Naive thymus-derived CD8-positive, alpha-beta T cell (primary cell): ENCODE measurements at regions not wholly inside any gene's neighbourhood (a gene's known extent, or its start where the extent isn't known, plus 50 kb on each side); places are given as distances from the start of the nearest gene placed in this dataset.

Experiments used
- ATAC-seq, 2 donors: fragments of 150-1000 bp; cut with Tn5 transposase in 1 of 2; sonication (Bioruptor Pico), chemical (Tn5 transposase) in 1 of 2; 1 replicate in 1 of 2; 2 replicates in 1 of 2; pipeline ENCODE4 v1.10.0; 2021; ENCODE audit warnings: mild to moderate bottlenecking in 2 of 2, moderate library complexity in 2 of 2
- POLR2A ChIA-PET: fragments of 350-600 bp; sonication (Branson Sonifier 250); formaldehyde crosslinking; loops from one replicate; lab custom pipeline; 2021; ENCODE audit warnings: antibody characterized with exemption; lab: Charles Lee
- DNase-seq, 10 donors: peaks; one replicate each; pipeline versions ENCODE4 v3.0.0 to v3.0.0-alpha.2; 2020 to 2022
- H3K27ac Mint-ChIP-seq, 10 donors: one replicate each; pipeline ENCODE4 v1.8.0; 2020 to 2022; ENCODE audit warnings: mild to moderate bottlenecking in 10 of 10, mixed read lengths in 10 of 10, moderate library complexity in 4 of 10, inconsistent platforms in 1 of 10
- H3K27me3 Mint-ChIP-seq, 5 donors: one replicate each; pipeline ENCODE4 v1.8.0; 2021 to 2022; ENCODE audit warnings: mixed read lengths in 5 of 5
- H3K36me3 Mint-ChIP-seq, 3 donors: one replicate each; pipeline ENCODE4 v1.8.0; 2020 to 2022; ENCODE audit warnings: mixed read lengths in 3 of 3, mild to moderate bottlenecking in 2 of 3, inconsistent platforms in 1 of 3
- H3K4me1 Mint-ChIP-seq, 4 donors: one replicate each; pipeline ENCODE4 v1.8.0; 2021 to 2022; ENCODE audit warnings: mixed read lengths in 4 of 4
- H3K4me3 Mint-ChIP-seq, 10 donors: one replicate each; pipeline ENCODE4 v1.8.0; 2020 to 2022; ENCODE audit warnings: mild to moderate bottlenecking in 10 of 10, mixed read lengths in 10 of 10, moderate library complexity in 6 of 10, inconsistent platforms in 1 of 10
- H3K9me3 Mint-ChIP-seq, 9 donors: one replicate each; pipeline ENCODE4 v1.8.0; 2020 to 2022; ENCODE audit warnings: mixed read lengths in 9 of 9, mild to moderate bottlenecking in 3 of 9, inconsistent platforms in 1 of 9, moderate library complexity in 1 of 9

- H3K4me1 Mint-ChIP-seq = no peaks in the 10 kb centered on the region
- no peak overlapping the region for H3K4me3 Mint-ChIP-seq
- H3K27me3 Mint-ChIP-seq = peaks cover 13 to 44% (median 27%) of the 10 kb centered on the region in 5 donors
- DNase-seq (no peak), ATAC-seq (no peak)
- no peak overlapping the region for H3K27ac Mint-ChIP-seq
- POLR2A ChIA-PET = no interaction called here
- peaks cover 0 to 41% (median 17%) of the 10 kb centered on the region in 9 donors for H3K9me3 Mint-ChIP-seq
- peaks cover 0 to 16% (median 0%) of the 10 kb centered on the region in 3 donors for H3K36me3 Mint-ChIP-seq
Measured at GRCh38 chr2:20928617-20929016, 105.7 kb upstream of the LDAH start.

- H3K4me1 Mint-ChIP-seq = no peaks in the 10 kb centered on the region
- H3K4me3 Mint-ChIP-seq = no peak overlapping the region
- DNase-seq = no peak
- no peak overlapping the region for H3K27ac Mint-ChIP-seq
- no peak for ATAC-seq
- POLR2A ChIA-PET = no interaction called here
- H3K9me3 Mint-ChIP-seq = peaks cover 0 to 38% (median 17%) of the 10 kb centered on the region in 9 donors
- H3K36me3 Mint-ChIP-seq = peaks cover 0 to 16% (median 0%) of the 10 kb centered on the region in 3 donors
- H3K27me3 Mint-ChIP-seq = peaks cover 15 to 35% (median 23%) of the 10 kb centered on the region in 5 donors
Measured at GRCh38 chr2:20925265-20925889, 102.5 kb upstream of the LDAH start.

DNA sequence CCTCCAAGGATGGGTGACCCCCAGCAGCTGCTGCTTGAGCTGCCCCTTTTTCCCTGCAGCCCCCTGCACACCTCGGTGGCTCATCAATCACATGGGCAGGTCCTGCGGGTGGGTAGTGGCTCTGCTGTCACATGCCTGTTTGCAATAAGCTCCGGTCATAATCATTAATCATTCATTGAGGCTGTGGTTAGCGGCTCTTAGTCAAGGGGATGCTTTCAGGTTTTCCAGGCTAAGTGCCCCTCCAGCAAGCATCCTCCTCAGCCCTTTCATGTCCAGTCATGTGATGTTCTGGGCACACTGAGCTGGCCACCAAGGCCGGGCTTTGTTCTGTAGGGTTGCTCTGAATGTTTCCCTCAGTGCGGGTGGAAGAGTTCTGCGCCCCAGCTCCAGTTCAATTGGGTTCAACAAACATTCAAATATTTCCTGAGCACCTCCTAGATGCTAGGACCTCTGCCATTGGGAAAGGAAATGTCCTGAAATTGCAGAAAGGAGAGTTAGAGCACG lies 96.4 kb upstream of the LDAH start:
- H3K36me3 Mint-ChIP-seq = no peaks in the 10 kb centered on the region
- H3K9me3 Mint-ChIP-seq = no peaks in the 10 kb centered on the region
- H3K4me1 Mint-ChIP-seq = peaks cover 0 to 8% (median 0%) of the 10 kb centered on the region in 4 donors
- peaks cover 4 to 55% (median 37%) of the 10 kb centered on the region in 5 donors for H3K27me3 Mint-ChIP-seq
- ATAC-seq (no peak), DNase-seq (no peak)
- H3K27ac Mint-ChIP-seq = no peak overlapping the region
- POLR2A ChIA-PET = no interaction called here
- H3K4me3 Mint-ChIP-seq = no peak overlapping the region

GRCh38 chr2:20917719-20918572 lies 95.0 kb upstream of the LDAH start:
- ATAC-seq (no peak), DNase-seq (no peak)
- H3K4me3 Mint-ChIP-seq = no peak overlapping the region
- POLR2A ChIA-PET = no interaction called here
- peaks cover 0 to 3% (median 0%) of the 10 kb centered on the region in 9 donors for H3K9me3 Mint-ChIP-seq
- H3K27ac Mint-ChIP-seq = no peak overlapping the region
- H3K36me3 Mint-ChIP-seq = no peaks in the 10 kb centered on the region
- H3K27me3 Mint-ChIP-seq = peaks cover 10 to 56% (median 33%) of the 10 kb centered on the region in 5 donors
- H3K4me1 Mint-ChIP-seq = peaks cover 0 to 15% (median 2%) of the 10 kb centered on the region in 4 donors

DNA sequence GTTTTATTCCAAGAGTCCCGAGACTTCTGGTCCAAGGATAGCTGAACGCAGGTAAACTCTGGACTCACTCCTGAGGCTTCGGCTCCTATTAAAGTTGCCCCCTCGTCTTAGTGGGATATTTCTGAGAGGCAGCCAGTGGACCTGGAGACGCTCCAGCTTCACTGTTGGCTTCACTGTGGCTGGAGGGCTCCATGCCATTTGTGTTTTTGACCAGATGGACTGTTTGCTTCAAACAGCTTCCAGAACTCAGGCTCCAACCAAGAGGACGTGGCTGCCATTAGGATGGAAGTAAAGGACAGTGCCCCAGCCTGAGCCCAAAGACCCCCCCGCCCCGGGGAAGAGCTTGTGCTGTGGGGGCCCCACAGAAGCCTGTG lies 94.4 kb upstream of the LDAH start:
- POLR2A ChIA-PET = no interaction called here
- H3K4me3 Mint-ChIP-seq = no peak overlapping the region
- ATAC-seq (no peak), DNase-seq (no peak)
- no peak overlapping the region for H3K27ac Mint-ChIP-seq
- no peaks in the 10 kb centered on the region for H3K36me3 Mint-ChIP-seq
- H3K27me3 Mint-ChIP-seq = peaks cover 9 to 54% (median 38%) of the 10 kb centered on the region in 5 donors
- H3K4me1 Mint-ChIP-seq = peaks cover 0 to 15% (median 2%) of the 10 kb centered on the region in 4 donors
- H3K9me3 Mint-ChIP-seq = peaks cover 0 to 3% (median 0%) of the 10 kb centered on the region in 9 donors

- POLR2A ChIA-PET = no interaction called here
- H3K4me1 Mint-ChIP-seq = peaks cover 0 to 15% (median 2%) of the 10 kb centered on the region in 4 donors
- H3K4me3 Mint-ChIP-seq = no peak overlapping the region
- ATAC-seq (no peak), DNase-seq (no peak)
- peaks cover 0 to 3% (median 0%) of the 10 kb centered on the region in 9 donors for H3K9me3 Mint-ChIP-seq
- H3K27me3 Mint-ChIP-seq = peaks cover 9 to 60% (median 39%) of the 10 kb centered on the region in 5 donors
- no peaks in the 10 kb centered on the region for H3K36me3 Mint-ChIP-seq
- H3K27ac Mint-ChIP-seq = no peak overlapping the region
Measured at GRCh38 chr2:20916604-20917286, 93.8 kb upstream of the LDAH start.

DNA sequence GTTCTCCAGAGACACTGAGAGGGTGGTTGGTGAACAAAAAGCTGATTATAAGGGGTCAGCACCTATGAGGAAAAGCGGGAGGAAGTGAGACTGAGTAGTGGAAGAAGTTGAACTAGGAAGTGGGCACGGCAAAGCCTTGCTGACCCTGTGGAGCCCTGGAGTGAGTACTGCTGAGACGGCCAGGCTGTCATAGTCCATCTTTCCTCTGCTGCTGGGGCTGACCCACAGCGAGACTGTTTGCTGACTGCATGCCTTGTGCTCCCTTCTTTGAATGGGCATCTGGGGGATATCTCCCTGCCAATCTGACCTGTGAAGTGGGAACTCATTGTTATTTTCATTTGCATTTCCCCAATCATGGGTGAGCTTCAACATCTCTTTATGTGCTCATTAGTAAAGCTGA lies 92.4 kb upstream of the LDAH start:
- ATAC-seq (no peak), DNase-seq (no peak)
- POLR2A ChIA-PET = no interaction called here
- peaks cover 0 to 3% (median 0%) of the 10 kb centered on the region in 9 donors for H3K9me3 Mint-ChIP-seq
- H3K27me3 Mint-ChIP-seq = peaks cover 12 to 74% (median 45%) of the 10 kb centered on the region in 5 donors
- no peak overlapping the region for H3K4me3 Mint-ChIP-seq
- H3K4me1 Mint-ChIP-seq = peaks cover 0 to 15% (median 2%) of the 10 kb centered on the region in 4 donors
- H3K27ac Mint-ChIP-seq = no peak overlapping the region
- H3K36me3 Mint-ChIP-seq = no peaks in the 10 kb centered on the region

DNA sequence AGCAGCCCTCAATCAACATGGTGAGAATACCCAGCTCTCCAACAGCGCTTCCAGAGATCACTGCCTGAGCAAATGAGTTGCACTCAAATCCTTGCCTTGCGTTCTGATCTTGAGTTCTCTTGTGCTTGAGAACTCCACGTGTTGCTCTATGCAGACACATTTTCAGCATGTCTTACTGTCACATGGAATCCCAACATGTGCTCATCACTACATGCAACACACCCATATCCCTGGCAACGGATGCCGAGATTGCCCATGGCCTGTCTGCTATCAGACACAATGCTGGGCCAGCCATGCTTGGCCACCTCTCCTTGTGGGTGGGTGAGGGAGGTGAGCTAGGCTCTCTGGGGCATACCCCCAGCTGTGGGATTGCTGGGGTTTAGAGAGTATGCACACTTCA lies 91.9 kb upstream of the LDAH start:
- H3K4me3 Mint-ChIP-seq = no peak overlapping the region
- H3K9me3 Mint-ChIP-seq = peaks cover 0 to 5% (median 0%) of the 10 kb centered on the region in 9 donors
- H3K27me3 Mint-ChIP-seq = peaks cover 13 to 79% (median 42%) of the 10 kb centered on the region in 5 donors
- no peak for DNase-seq
- no peaks in the 10 kb centered on the region for H3K36me3 Mint-ChIP-seq
- POLR2A ChIA-PET = no interaction called here
- peaks cover 0 to 15% (median 2%) of the 10 kb centered on the region in 4 donors for H3K4me1 Mint-ChIP-seq
- H3K27ac Mint-ChIP-seq = no peak overlapping the region
- no peak for ATAC-seq

DNA sequence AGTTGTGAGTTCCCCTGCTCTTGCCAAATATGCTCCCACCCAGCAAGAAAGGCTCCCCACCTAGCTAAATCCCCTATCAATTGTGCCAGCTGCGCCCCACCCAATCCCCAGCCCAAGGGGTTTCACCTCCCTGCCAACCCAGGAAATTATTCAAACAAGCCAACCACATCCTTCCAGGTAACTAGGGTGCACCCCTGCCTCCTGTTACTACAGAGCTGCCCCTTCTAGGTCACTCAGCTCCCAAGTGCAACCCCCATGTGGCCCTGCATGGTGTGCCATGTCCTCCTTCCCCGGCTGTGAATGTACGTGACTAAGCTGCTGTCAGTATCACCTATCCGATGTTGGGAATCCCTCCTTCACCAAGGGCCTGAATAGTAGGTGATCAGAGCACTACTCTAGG lies 91.2 kb upstream of the LDAH start:
- H3K4me1 Mint-ChIP-seq = peaks cover 0 to 15% (median 2%) of the 10 kb centered on the region in 4 donors
- ATAC-seq (no peak), DNase-seq (no peak)
- H3K27me3 Mint-ChIP-seq = peaks cover 13 to 81% (median 37%) of the 10 kb centered on the region in 5 donors
- no peaks in the 10 kb centered on the region for H3K36me3 Mint-ChIP-seq
- no peak overlapping the region for H3K4me3 Mint-ChIP-seq
- H3K27ac Mint-ChIP-seq = peak overlapping the region in 1 of 10 donors; percentile 60
- H3K9me3 Mint-ChIP-seq = peaks cover 0 to 5% (median 0%) of the 10 kb centered on the region in 9 donors
- POLR2A ChIA-PET = no interaction called here

- no peak overlapping the region for H3K4me3 Mint-ChIP-seq
- no peaks in the 10 kb centered on the region for H3K36me3 Mint-ChIP-seq
- H3K9me3 Mint-ChIP-seq = peaks cover 0 to 5% (median 0%) of the 10 kb centered on the region in 9 donors
- no peak for DNase-seq
- H3K4me1 Mint-ChIP-seq = peaks cover 0 to 15% (median 2%) of the 10 kb centered on the region in 4 donors
- no peak for ATAC-seq
- no peak overlapping the region for H3K27ac Mint-ChIP-seq
- POLR2A ChIA-PET = no interaction called here
- H3K27me3 Mint-ChIP-seq = peaks cover 13 to 83% (median 31%) of the 10 kb centered on the region in 5 donors
Measured at GRCh38 chr2:20913491-20913890, 90.6 kb upstream of the LDAH start.

GRCh38 chr2:20900052-20900636 lies 77.2 kb upstream of the LDAH start:
- no peaks in the 10 kb centered on the region for H3K4me1 Mint-ChIP-seq
- POLR2A ChIA-PET = no interaction called here
- H3K4me3 Mint-ChIP-seq = no peak overlapping the region
- DNase-seq = no peak
- H3K9me3 Mint-ChIP-seq = peaks cover 0 to 5% (median 2%) of the 10 kb centered on the region in 9 donors
- ATAC-seq = no peak
- H3K27ac Mint-ChIP-seq = no peak overlapping the region
- H3K27me3 Mint-ChIP-seq = peaks cover 5 to 42% (median 27%) of the 10 kb centered on the region in 5 donors
- peaks cover 0 to 4% (median 0%) of the 10 kb centered on the region in 3 donors for H3K36me3 Mint-ChIP-seq

GRCh38 chr2:20897874-20898453 lies 75.1 kb upstream of the LDAH start:
- Mint-ChIP-seq H3K4me3 (no peak overlapping the region), H3K27me3 (peaks cover 10 to 55% (median 35%) of the 10 kb centered on the region in 5 donors), H3K36me3 (peaks cover 0 to 4% (median 0%) of the 10 kb centered on the region in 3 donors), H3K4me1 (no peaks in the 10 kb centered on the region), H3K9me3 (peaks cover 0 to 27% (median 10%) of the 10 kb centered on the region in 9 donors), H3K27ac (no peak overlapping the region)
- DNase-seq (no peak), ATAC-seq (no peak)
- POLR2A ChIA-PET = no interaction called here
